ENCODE measurements at regions not wholly inside any gene's neighbourhood (a gene's known extent, or its start where the extent isn't known, plus 50 kb on each side); places are given as distances from the start of the nearest gene placed in this dataset.
"Not testable (repeated sequence)": the region's sequence is repeated elsewhere in the genome, so short reads cannot be mapped to it uniquely, and the experiment has no call there.

GRCh38 chrX:125605145-125605544 lies 285.5 kb downstream of the TEX13C start:
- in situ Hi-C loops (cut with MboI) (no loop called here), intact Hi-C loops (cut with micrococcal nuclease) (no loop called here)
- Histone ChIP-seq H3K4me1 (replicated peaks in 1 of 2; ENCODE audit: control insufficient read depth in 2 of 2, insufficient read depth in 2 of 2, low read length in 2 of 2) (no peaks in the 10 kb centered on the region), H3K36me3 (ENCODE audit: control insufficient read depth, insufficient read depth, low read length) (no peaks in the 10 kb centered on the region), H3K4me2 (ENCODE audit: insufficient read depth, low read length) (no peak overlapping the region), H3K4me3 (no peak overlapping the region), H3K27ac (ENCODE audit: extremely low read depth, low read depth, low read length) (no peak overlapping the region), H3K27me3 (ENCODE audit: control insufficient read depth in 2 of 2, insufficient read depth in 2 of 2, low read length in 2 of 2) (no peaks in the 10 kb centered on the region), H3K9me3 (replicated peaks; ENCODE audit: control insufficient read depth, insufficient read depth, low read depth, low read length) (0 out of 2 replicates have a peak, but pooled peaks cover 2% of the 10 kb centered on the region), H3K9ac (ENCODE audit: insufficient read depth in 1 of 2, low read depth in 2 of 2, low read length in 2 of 2) (no peak overlapping the region), H4K20me1 (replicated peaks; ENCODE audit: control insufficient read depth, insufficient read depth, low read length) (no peaks in the 10 kb centered on the region), H3K79me2 (ENCODE audit: control insufficient read depth, insufficient read depth, low read length) (no peaks in the 10 kb centered on the region), H3K9me1 (ENCODE audit: control insufficient read depth, insufficient read depth, low read length) (no peaks in the 10 kb centered on the region), H2AFZ (ENCODE audit: low read depth, low read length) (no peak overlapping the region)
- POLR2A ChIA-PET: no interaction called here
- ATAC-seq (no peak), FAIRE-seq (no peak), DNase-seq (ENCODE audit: extremely low read depth in 1 of 4, low spot score in 3 of 4) (no peak)
- CTCF ChIA-PET (ENCODE audit: low intra/inter-chr PET ratio): no interaction called here
- BruUV-seq (replicated peaks): no TSS peak
- TF ChIP-seq EWSR1 (IDR thresholded peaks at IDR 0.05; ENCODE audit: borderline replicate concordance, low read depth, partially characterized antibody) (no peak), JUNB (CRISPR knock-in tag; conservative IDR thresholded peaks at IDR 0.05) (no peak), SRSF1 (IDR thresholded peaks at IDR 0.05; ENCODE audit: low read depth, low read length) (no peak), RB1 (IDR thresholded peaks at IDR 0.05; ENCODE audit: low read depth) (no peak), ZC3H4 (CRISPR knock-in tag; IDR thresholded peaks at IDR 0.05; ENCODE audit: borderline replicate concordance) (no peak)
- WGBS (ENCODE audit: insufficient coverage, low coverage, missing lambda C conversion rate): 53% methylated on average over 2 of the region's 2 CpGs

GRCh38 chrX:125614591-125615343 lies 295.1 kb downstream of the TEX13C start:
- H3K9me3 ChIP-seq (replicated peaks; ENCODE audit: control insufficient read depth, insufficient read depth, low read depth, low read length); H3K79me2 ChIP-seq (ENCODE audit: control insufficient read depth, insufficient read depth, low read length); H3K36me3 ChIP-seq (ENCODE audit: control insufficient read depth, insufficient read depth, low read length); CTCF ChIA-PET (ENCODE audit: low intra/inter-chr PET ratio); H3K27me3 ChIP-seq (ENCODE audit: control insufficient read depth in 2 of 2, insufficient read depth in 2 of 2, low read length in 2 of 2); H3K9me1 ChIP-seq (ENCODE audit: control insufficient read depth, insufficient read depth, low read length); FAIRE-seq; H3K4me1 ChIP-seq (replicated peaks in 1 of 2; ENCODE audit: control insufficient read depth in 2 of 2, insufficient read depth in 2 of 2, low read length in 2 of 2); in situ Hi-C loops (cut with MboI); H4K20me1 ChIP-seq (replicated peaks; ENCODE audit: control insufficient read depth, insufficient read depth, low read length); POLR2A ChIA-PET; intact Hi-C loops (cut with micrococcal nuclease): not testable (repeated sequence)
- Histone ChIP-seq H3K4me3 (peak overlapping the region; percentile 27), H2AFZ (ENCODE audit: low read depth, low read length) (peak overlapping the region; percentile 87), H3K4me2 (ENCODE audit: insufficient read depth, low read length) (peak overlapping the region; percentile 34; the same call in 1 of the 2 replicates), H3K9ac (ENCODE audit: insufficient read depth in 1 of 2, low read depth in 2 of 2, low read length in 2 of 2) (peak overlapping the region in 1 of 2 experiments; percentile 53; a peak in 2 of 4 replicates), H3K27ac (ENCODE audit: extremely low read depth, low read depth, low read length) (peak overlapping the region; percentile 61; the same call in 1 of the 3 replicates)
- TSS peak; percentile 62 for BruUV-seq (replicated peaks)
- peak; percentile 68 for ATAC-seq
- whole genome bisulfite sequencing (ENCODE audit: insufficient coverage, low coverage, missing lambda C conversion rate): 14% methylated on average over 4 of the region's 29 CpGs
- peak in 1 of 4 experiments; percentile 9 for DNase-seq (ENCODE audit: extremely low read depth in 1 of 4, low spot score in 3 of 4)
- 0 out of 2 replicates have a peak, but pooled peaks have one; percentile 37 for TF ChIP-seq POLR2A (conservative IDR thresholded peaks at IDR 0.05)
